ENCODE measurements at regions not wholly inside any gene's neighbourhood (a gene's known extent, or its start where the extent isn't known, plus 50 kb on each side); places are given as distances from the start of the nearest gene placed in this dataset.

DNA sequence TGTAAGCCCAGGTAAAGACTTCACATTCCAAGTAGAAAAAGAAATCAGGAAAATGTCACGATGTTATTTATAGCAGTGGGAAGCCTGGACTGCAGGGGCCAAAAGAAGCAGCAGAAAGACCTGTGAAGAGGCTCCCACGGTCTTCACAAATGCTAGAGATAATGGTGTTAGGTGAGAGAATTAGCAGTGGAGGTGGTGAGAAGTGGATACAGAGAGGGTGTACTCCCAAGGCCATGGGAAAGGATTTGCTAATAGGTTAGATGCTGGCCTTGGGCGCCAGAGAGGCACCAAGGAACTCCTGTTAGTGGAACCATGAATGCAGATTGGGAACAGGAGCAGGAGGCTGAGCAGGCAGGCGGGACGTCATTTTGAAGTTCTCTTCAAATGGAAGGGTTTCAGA, 386.1 kb downstream of the C12orf75 start:
- no TSS peak for BruUV-seq (replicated peaks)
- H3K27ac ChIP-seq (ENCODE audit: extremely low read length, insufficient read depth, low read length): no peak overlapping the region
- in situ Hi-C loops (cut with HindIII; ENCODE audit: extremely low pct_ligation_motif_present, low pct_unique_long_range_greater_than_20kb) (no loop called here), intact Hi-C loops (cut with micrococcal nuclease; ENCODE audit: unreplicated experiment) (no loop called here)
- no peak for ATAC-seq
- no peak overlapping the region for H3K4me2 ChIP-seq (ENCODE audit: low read depth, low read length)
- no peaks in the 10 kb centered on the region for H3K79me2 ChIP-seq (ENCODE audit: insufficient read depth, low read length)
- TF ChIP-seq SNAPC2 (CRISPR knock-in tag; IDR thresholded peaks at IDR 0.05) (no peak), PCBP1 (IDR thresholded peaks at IDR 0.05; ENCODE audit: borderline replicate concordance, low read depth, low read length) (no peak), ZNF263 (CRISPR knock-in tag; IDR thresholded peaks at IDR 0.05) (no peak), POLR2A (IDR thresholded peaks at IDR 0.05; ENCODE audit: insufficient read depth in 1 of 2, low read depth in 2 of 2, low read length in 2 of 2) (no peak), ZNF207 (IDR thresholded peaks at IDR 0.05; ENCODE audit: borderline replicate concordance) (no peak), FOXC1 (CRISPR knock-in tag; IDR thresholded peaks at IDR 0.05; ENCODE audit: borderline replicate concordance) (no peak), GATAD1 (CRISPR knock-in tag; IDR thresholded peaks at IDR 0.05) (no peak)
- TF ChIP-seq, protein P1, sequence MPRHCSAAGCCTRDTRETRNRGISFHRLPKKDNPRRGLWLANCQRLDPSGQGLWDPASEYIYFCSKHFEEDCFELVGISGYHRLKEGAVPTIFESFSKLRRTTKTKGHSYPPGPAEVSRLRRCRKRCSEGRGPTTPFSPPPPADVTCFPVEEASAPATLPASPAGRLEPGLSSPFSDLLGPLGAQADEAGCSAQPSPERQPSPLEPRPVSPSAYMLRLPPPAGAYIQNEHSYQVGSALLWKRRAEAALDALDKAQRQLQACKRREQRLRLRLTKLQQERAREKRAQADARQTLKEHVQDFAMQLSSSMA (CRISPR knock-in tag; IDR thresholded peaks at IDR 0.05): no peak
- TF ChIP-seq, protein P2, sequence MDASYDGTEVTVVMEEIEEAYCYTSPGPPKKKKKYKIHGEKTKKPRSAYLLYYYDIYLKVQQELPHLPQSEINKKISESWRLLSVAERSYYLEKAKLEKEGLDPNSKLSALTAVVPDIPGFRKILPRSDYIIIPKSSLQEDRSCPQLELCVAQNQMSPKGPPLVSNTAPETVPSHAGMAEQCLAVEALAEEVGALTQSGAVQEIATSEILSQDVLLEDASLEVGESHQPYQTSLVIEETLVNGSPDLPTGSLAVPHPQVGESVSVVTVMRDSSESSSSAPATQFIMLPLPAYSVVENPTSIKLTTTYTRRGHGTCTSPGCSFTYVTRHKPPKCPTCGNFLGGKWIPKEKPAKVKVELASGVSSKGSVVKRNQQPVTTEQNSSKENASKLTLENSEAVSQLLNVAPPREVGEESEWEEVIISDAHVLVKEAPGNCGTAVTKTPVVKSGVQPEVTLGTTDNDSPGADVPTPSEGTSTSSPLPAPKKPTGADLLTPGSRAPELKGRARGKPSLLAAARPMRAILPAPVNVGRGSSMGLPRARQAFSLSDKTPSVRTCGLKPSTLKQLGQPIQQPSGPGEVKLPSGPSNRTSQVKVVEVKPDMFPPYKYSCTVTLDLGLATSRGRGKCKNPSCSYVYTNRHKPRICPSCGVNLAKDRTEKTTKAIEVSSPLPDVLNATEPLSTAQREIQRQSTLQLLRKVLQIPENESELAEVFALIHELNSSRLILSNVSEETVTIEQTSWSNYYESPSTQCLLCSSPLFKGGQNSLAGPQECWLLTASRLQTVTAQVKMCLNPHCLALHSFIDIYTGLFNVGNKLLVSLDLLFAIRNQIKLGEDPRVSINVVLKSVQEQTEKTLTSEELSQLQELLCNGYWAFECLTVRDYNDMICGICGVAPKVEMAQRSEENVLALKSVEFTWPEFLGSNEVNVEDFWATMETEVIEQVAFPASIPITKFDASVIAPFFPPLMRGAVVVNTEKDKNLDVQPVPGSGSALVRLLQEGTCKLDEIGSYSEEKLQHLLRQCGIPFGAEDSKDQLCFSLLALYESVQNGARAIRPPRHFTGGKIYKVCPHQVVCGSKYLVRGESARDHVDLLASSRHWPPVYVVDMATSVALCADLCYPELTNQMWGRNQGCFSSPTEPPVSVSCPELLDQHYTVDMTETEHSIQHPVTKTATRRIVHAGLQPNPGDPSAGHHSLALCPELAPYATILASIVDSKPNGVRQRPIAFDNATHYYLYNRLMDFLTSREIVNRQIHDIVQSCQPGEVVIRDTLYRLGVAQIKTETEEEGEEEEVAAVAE (CRISPR knock-in tag; IDR thresholded peaks at IDR 0.05; ENCODE audit: borderline replicate concordance): no peak
- H3K9me3 ChIP-seq (ENCODE audit: low read length): no peaks in the 10 kb centered on the region
- FAIRE-seq: no peak
- H3K4me3 ChIP-seq (replicated peaks in 1 of 3; ENCODE audit: insufficient read depth in 1 of 3, low read depth in 2 of 3, low read length in 3 of 3): no peak overlapping the region
- no peaks in the 10 kb centered on the region for H3K36me3 ChIP-seq (replicated peaks in 1 of 2; ENCODE audit: control insufficient read depth in 1 of 2, insufficient read depth in 2 of 2, low read length in 2 of 2)
- H3K27me3 ChIP-seq (ENCODE audit: control insufficient read depth in 1 of 2, insufficient read depth in 2 of 2, low read length in 2 of 2): no peaks in the 10 kb centered on the region
- POLR2A ChIA-PET: no interaction called here
- CTCF ChIA-PET (ENCODE audit: low intra/inter-chr PET ratio, low total read pairs): no interaction called here
- no peaks in the 10 kb centered on the region for H3K4me1 ChIP-seq (ENCODE audit: insufficient read depth, low read length)
- H2AFZ ChIP-seq (ENCODE audit: low read length): no peak overlapping the region
- WGBS (ENCODE audit: low lambda C conversion rate): 2% methylated on average over 5 of the region's 5 CpGs
- H4K20me1 ChIP-seq (ENCODE audit: insufficient read depth, low read length): no peaks in the 10 kb centered on the region
- no peak for DNase-seq (ENCODE audit: low spot score)
- H3K9ac ChIP-seq (ENCODE audit: insufficient read depth, low read depth, low read length): no peak overlapping the region
